HG02798 (cell line): ENCODE measurements at regions not wholly inside any gene's neighbourhood (a gene's known extent, or its start where the extent isn't known, plus 50 kb on each side); places are given as distances from the start of the nearest gene placed in this dataset.
"Not testable (repeated sequence)": the region's sequence is repeated elsewhere in the genome, so short reads cannot be mapped to it uniquely, and the experiment has no call there.

Experiments
- ATAC-seq: cut with Tn5 transposase; IDR thresholded peaks from one replicate; pipeline ENCODE4 v1.9.1; 2021; ENCODE audit warnings: mild to moderate bottlenecking; ENCODE audit not compliant: unreplicated experiment, poor library complexity

DNA sequence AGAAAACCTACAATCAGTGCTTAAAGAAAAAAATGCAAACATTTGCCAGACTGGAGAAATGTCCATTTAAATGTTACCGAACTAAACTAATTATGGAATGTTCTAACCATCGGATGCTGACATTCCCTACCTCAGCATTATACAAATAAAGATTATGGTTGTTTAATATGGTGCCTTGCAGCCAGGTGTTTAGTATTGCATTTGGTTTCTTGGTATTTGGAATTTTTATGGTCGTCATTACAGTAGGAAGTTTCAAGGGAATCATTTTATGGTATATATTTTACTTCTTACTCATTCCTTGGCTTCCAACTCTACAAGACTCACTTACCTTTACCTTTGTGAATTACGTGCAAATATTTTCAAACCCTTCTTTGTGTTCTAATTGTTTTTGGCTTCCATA is 103.1 kb upstream of the PNPLA4 start:
- no peak for ATAC-seq

GRCh38 chrX:8027827-8028226 is 100.6 kb upstream of the PNPLA4 start:
- no peak for ATAC-seq

- ATAC-seq, result no peak
These were observed 98.5 kb upstream of the PNPLA4 start for GRCh38 chrX:8025705-8026104.

DNA sequence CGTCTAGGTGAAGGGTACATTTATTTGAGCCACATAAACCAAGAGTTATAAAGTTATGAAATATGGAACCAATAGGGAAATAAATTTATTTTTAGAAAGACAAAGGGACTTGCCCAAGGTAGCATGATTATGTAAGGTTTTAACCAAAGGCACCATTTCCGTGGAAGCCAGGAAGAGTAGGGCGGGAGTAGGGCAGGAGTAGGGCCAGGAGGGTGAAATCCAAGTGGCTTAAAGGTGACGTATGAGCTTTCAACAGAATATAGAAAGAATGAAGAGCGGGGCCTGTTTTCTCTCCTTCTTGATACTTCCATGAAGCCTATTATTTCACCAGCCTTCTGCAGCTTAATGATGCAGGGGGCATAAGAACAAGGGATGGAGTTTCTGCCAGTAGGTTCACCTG is 91.7 kb upstream of the PNPLA4 start:
- no peak for ATAC-seq

DNA sequence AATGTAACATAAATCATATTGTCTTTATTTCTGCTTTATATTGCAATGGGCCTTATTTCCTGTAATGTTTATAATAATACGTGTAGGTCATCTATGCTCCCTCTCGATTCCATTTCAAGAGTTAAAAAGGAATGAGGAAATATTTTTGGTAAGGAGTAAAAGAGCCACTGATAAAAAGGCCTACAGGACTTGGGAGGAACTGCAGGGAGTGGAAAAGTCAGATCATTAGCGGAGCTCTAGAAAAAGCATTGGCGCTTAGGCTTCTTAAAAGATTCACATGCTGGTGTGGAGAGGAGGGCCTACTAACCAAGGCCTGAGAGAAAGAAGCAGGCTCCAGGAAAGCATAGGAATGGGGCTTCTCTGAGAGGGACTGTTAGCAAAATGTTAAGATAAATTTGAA is 82.9 kb upstream of the PNPLA4 start:
- no peak for ATAC-seq

DNA sequence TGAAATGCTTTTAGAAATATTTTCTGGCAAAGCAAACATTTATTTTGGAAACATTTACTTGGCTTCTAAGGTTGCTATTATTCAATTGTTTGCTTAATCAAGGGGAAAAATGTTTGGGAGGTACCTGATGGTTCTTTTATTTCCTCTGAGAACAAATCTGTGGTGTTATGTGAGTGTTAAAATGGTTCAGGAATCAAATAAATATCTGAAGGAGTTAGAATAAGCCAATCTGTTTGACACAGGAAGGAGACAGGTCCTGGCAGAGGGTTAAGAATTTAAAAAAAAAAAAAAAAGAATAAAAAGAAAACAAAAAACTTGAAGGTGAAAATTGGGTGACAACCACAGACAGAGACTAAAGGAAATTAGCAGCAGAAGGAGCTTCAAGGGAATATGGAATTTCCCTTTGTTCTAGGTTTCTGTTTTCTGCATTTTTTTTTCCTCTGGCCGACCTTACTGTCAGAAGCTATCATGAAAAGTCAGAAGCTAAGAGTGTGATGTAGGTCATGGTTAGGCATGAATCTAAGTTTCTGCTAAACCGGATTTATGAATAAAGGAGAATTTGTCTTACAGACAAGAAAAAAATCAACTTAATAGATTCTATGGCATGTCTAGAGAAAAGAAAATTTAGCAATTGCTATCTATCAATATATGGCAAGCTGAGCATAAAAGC is 78.6 kb upstream of the PNPLA4 start:
- ATAC-seq, result no peak

GRCh38 chrX:8003147-8003883 is 76.1 kb upstream of the PNPLA4 start:
- no peak for ATAC-seq

DNA sequence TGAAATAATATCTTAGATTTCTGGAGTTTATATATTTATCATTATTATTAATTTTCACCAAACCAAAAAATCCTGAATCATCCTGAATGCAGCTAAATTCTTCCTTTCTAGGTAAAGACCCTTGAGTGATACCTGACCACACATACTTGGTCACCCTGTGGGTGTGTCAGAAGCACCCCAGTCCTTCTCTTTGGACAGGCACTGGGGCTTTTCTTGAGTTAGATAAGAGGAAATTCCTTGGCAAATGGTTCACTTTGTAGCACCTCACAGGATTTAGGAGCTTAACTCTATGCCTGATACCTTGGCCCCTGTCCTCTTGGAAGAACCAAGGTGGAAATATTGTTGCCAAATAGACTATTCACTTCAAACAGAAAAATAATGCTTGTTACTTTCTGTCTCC is 69.6 kb upstream of the PNPLA4 start:
- no peak for ATAC-seq

DNA sequence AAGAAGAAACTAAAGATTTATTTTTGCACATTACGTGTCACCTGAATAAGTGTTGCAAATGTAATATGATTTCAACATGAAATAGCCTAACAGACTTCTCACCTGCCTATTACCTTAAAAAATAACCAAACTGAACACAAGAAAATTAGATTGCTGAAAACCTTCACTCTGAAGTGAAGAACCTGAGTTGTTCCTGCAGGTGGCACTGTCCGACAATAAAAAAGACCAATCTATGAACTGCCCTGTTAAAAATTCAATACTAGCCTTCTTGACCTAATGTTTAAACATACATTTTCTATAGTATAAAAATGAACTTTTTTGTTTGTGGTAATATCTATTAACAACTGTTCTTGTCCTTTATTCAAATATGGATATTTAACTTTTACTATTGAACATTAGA is 69.2 kb upstream of the PNPLA4 start:
- no peak for ATAC-seq

GRCh38 chrX:7993873-7994272 is 66.7 kb upstream of the PNPLA4 start:
- no peak for ATAC-seq

DNA sequence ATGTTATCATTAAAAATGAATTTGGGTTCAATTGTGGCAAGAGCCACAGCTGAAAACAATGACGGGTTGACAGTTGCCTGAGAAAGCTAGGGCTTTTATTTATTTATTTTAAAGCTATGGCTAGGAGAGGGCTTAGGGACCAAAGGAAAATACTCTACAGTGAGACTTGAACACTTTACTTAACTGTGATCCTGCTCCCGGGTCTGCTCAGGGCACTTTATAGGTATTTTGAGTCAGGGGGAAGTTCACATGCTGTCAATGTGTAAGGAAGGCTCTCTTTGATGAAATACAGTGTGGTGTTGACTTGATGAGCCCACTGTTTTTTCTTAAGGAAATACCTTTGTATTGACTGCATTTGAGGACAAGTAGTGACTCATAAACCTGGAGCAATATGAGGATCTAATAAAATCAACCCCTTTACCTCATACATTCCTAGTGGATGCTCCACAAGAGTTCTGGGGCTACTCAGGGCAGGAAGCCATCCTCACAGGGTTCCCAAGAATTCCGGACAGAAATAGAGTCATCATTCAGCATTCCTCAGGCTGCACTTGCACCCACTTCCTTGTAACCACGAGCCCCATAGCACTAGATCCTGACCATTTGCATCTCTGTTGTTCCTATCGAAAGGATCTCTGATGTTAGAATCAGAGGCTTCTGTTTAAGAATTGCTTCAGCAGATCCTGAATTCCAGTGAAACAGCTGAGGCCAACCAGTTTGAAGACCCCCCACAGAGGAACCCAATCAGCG is 61.0 kb upstream of the PNPLA4 start:
- ATAC-seq, result not testable (repeated sequence)

DNA sequence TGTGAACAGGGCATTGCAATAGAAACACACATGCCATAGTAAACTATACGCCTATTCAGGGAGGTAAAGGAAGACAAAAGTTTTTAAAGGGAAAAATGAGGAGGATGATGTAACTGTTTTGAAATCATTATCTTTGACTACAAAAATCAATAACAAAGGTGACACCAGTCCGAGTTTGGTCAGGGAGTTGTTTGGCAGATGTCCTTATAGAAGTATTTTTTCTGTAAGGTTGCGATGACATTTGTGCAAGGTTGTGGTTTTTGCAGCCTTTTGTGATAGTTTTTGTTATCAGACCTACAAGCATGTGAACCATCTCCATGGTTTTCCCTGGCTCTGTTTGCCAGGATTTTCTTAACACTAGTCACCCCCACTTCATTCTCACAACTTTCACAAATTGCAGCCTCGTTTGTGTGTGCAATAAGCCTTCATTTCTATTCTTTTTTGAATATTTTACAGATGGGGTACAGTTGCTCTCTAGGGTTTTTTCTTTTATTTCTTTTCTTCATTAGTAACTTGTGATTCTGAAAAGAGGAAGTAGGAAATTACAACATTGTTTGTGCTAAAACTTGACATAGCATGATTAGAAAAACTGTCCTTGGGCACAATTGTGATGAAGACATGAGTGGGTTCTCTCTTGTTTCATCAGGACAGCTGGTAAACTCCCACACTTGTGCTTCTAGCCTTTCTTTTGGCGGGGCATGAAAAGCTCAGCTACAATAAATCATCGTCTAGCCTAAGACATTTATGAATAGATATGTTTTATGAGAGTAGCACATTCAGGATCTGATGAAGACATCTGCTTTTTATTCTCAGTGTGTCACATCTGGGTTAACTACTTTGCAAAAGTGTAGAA is 60.2 kb upstream of the PNPLA4 start:
- ATAC-seq, result peak; percentile 58

GRCh38 chrX:7986738-7987137 is 59.5 kb upstream of the PNPLA4 start:
- ATAC-seq, result not testable (repeated sequence)

DNA sequence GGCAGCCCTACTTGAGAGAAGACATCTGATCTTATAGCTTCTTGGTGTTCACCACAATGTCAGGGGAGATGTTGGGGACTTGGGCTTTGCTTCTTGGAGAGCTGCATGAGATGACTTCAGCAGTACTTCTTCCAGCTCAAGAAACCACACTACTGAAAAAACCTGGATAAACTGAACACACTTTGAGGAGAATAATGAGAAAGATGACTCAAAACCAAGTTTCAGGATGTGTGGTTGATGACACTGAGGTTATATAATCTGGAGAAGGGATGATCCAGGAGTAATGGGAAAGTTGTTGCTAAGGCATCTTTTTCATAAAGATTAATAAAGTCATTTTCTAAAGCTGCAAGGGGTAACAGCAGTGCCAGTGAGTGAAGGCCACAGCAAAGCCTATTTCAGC is 58.4 kb upstream of the PNPLA4 start:
- ATAC-seq, result no peak

- no peak for ATAC-seq
These were observed 56.4 kb upstream of the PNPLA4 start for GRCh38 chrX:7983581-7983980.
